ENCODE measurements at regions not wholly inside any gene's neighbourhood (a gene's known extent, or its start where the extent isn't known, plus 50 kb on each side); places are given as distances from the start of the nearest gene placed in this dataset.

DNA sequence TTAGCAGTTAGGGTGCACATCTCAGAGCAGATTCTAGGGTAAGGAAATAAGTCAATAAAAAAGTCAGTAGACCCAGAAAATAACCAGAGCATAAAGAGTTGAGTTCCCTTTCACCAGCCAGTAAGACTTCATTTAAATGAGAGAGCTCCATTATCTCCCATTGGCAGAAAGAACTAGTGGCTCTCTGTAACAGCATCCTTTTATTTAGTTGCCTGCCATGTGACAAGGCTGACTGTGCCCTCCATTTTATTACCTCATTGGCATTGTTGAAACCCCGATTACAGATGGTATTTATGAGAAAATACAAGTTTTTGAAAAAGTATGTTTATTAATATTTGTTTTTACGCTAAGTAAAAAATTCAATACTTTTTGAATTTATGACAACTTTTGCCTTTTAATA, 859.5 kb upstream of the NDST4 start:
- ATAC-seq (ENCODE audit: low read depth) (no peak), DNase-seq (no peak)
- intact Hi-C loops (cut with micrococcal nuclease) (no loop called here), dilution Hi-C loops (cut with HindIII; ENCODE audit: low sequenced_read_pairs, unreplicated experiment) (no loop called here), in situ Hi-C loops (cut with MboI; ENCODE audit: low sequenced_read_pairs) (no loop called here)
- Histone ChIP-seq H3K36me3 (ENCODE audit: control insufficient read depth, insufficient read depth, low read length) (no peaks in the 10 kb centered on the region), H2AFZ (replicated peaks; ENCODE audit: low read length, poor library complexity) (no peak overlapping the region), H3K23ac (ENCODE audit: low read depth, low read length) (no peak overlapping the region), H3K4ac (ENCODE audit: low read depth, low read length) (no peak overlapping the region), H2AK9ac (replicated peaks; ENCODE audit: low read depth, low read length, poor library complexity) (no peak overlapping the region), H3K56ac (ENCODE audit: extremely low read depth, insufficient read depth, low read length) (no peak overlapping the region), H3K4me1 (ENCODE audit: control insufficient read depth, insufficient read depth, low read length) (no peaks in the 10 kb centered on the region), H3K9me3 (ENCODE audit: control insufficient read depth, insufficient read depth, low read length) (peaks cover 2% of the 10 kb centered on the region; the same call in 1 of the 2 replicates), H3K9ac (ENCODE audit: low read depth, low read length) (no peak overlapping the region), H3K18ac (ENCODE audit: low read depth, low read length) (no peak overlapping the region), H2AK5ac (ENCODE audit: low read depth, low read length) (no peak overlapping the region), H3K14ac (replicated peaks; ENCODE audit: low read depth, low read length) (no peak overlapping the region), H4K20me1 (ENCODE audit: insufficient read depth, low read length) (no peaks in the 10 kb centered on the region), H4K5ac (ENCODE audit: low read depth, low read length) (no peak overlapping the region), H2BK120ac (ENCODE audit: low read depth, low read length) (no peak overlapping the region), H3K9me1 (ENCODE audit: insufficient read depth, low read length) (no peaks in the 10 kb centered on the region), H3K27me3 (ENCODE audit: control insufficient read depth, insufficient read depth, low read length) (no peaks in the 10 kb centered on the region), H3K4me3 (ENCODE audit: insufficient read depth, low read depth, low read length) (no peak overlapping the region), H3K79me1 (ENCODE audit: low read depth in 1 of 2, low read length in 2 of 2) (no peaks in the 10 kb centered on the region), H4K91ac (ENCODE audit: insufficient read depth, low read depth, low read length) (no peak overlapping the region), H2BK20ac (ENCODE audit: low read depth, low read length) (no peak overlapping the region), H4K8ac (ENCODE audit: low read depth in 2 of 2, low read length in 2 of 2) (no peak overlapping the region), H3K27ac (ENCODE audit: insufficient read depth, low read length) (no peak overlapping the region), H2BK5ac (ENCODE audit: low read depth, low read length, poor library complexity, severe bottlenecking) (no peak overlapping the region), H3K4me2 (ENCODE audit: low read depth, low read length) (no peak overlapping the region), H2BK15ac (ENCODE audit: low read depth, low read length) (no peak overlapping the region)
- TF ChIP-seq, protein P1, sequence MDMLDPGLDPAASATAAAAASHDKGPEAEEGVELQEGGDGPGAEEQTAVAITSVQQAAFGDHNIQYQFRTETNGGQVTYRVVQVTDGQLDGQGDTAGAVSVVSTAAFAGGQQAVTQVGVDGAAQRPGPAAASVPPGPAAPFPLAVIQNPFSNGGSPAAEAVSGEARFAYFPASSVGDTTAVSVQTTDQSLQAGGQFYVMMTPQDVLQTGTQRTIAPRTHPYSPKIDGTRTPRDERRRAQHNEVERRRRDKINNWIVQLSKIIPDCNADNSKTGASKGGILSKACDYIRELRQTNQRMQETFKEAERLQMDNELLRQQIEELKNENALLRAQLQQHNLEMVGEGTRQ (IDR thresholded peaks at IDR 0.05; ENCODE audit: low read depth, low read length), result no peak
- no peak for TF ChIP-seq BHLHE40 (IDR thresholded peaks at IDR 0.05; ENCODE audit: low read depth, low read length)
- TF ChIP-seq, protein P2, sequence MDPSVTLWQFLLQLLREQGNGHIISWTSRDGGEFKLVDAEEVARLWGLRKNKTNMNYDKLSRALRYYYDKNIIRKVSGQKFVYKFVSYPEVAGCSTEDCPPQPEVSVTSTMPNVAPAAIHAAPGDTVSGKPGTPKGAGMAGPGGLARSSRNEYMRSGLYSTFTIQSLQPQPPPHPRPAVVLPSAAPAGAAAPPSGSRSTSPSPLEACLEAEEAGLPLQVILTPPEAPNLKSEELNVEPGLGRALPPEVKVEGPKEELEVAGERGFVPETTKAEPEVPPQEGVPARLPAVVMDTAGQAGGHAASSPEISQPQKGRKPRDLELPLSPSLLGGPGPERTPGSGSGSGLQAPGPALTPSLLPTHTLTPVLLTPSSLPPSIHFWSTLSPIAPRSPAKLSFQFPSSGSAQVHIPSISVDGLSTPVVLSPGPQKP (IDR thresholded peaks at IDR 0.05; ENCODE audit: borderline replicate concordance, low read depth, low read length), result no peak
- ChIA-PET CTCF (no interaction called here), POLR2A (ENCODE audit: unreplicated experiment) (no interaction called here)
- no CpG with 5 or more reads among the region's 2 CpGs for WGBS, 2 experiments (ENCODE audit: extremely low coverage in 2 of 2, insufficient read length in 1 of 2)
- no TSS peak for BruUV-seq (replicated peaks)

Data from IMR-90 (cell line).